ENCODE measurements at regions not wholly inside any gene's neighbourhood (a gene's known extent, or its start where the extent isn't known, plus 50 kb on each side); places are given as distances from the start of the nearest gene placed in this dataset.

DNA sequence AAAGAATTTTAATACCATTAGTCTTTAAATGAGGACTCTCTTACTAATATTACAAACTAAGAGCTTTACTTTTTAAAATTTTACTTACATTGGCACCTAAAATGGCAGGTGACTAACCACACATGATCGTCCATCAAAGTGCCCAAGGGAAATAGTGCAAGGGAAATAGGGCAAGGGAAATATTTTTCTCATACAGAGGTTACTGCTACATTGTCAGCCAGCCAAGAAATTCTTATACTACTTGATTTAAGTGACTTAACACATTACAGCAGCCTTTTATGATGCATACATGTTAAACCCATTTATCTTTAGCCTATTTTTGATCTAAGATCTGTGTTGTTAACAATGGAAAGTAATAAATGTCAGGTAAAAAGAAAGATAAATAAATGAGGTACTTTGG lies 587.2 kb upstream of the PKDCC start:
- TF ChIP-seq, protein P1, sequence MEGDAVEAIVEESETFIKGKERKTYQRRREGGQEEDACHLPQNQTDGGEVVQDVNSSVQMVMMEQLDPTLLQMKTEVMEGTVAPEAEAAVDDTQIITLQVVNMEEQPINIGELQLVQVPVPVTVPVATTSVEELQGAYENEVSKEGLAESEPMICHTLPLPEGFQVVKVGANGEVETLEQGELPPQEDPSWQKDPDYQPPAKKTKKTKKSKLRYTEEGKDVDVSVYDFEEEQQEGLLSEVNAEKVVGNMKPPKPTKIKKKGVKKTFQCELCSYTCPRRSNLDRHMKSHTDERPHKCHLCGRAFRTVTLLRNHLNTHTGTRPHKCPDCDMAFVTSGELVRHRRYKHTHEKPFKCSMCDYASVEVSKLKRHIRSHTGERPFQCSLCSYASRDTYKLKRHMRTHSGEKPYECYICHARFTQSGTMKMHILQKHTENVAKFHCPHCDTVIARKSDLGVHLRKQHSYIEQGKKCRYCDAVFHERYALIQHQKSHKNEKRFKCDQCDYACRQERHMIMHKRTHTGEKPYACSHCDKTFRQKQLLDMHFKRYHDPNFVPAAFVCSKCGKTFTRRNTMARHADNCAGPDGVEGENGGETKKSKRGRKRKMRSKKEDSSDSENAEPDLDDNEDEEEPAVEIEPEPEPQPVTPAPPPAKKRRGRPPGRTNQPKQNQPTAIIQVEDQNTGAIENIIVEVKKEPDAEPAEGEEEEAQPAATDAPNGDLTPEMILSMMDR (conservative IDR thresholded peaks at IDR 0.05): no peak
- TF ChIP-seq EZH2 (IDR thresholded peaks at IDR 0.05; ENCODE audit: low read depth): no peak

All from PC-9 (cell line).